ENCODE measurements at regions not wholly inside any gene's neighbourhood (a gene's known extent, or its start where the extent isn't known, plus 50 kb on each side); places are given as distances from the start of the nearest gene placed in this dataset.
A peak's percentile ranks its signal among the peaks of the same experiment; 100 is the strongest.

- Histone ChIP-seq H3K27me3 (ENCODE audit: insufficient read depth, low read length, poor library complexity, severe bottlenecking) (no peaks in the 10 kb centered on the region), H3K4me1 (ENCODE audit: insufficient read depth, low read length) (no peaks in the 10 kb centered on the region), H3K9me3 (ENCODE audit: low read length) (no peaks in the 10 kb centered on the region), H3K27ac (ENCODE audit: low read depth, low read length) (no peak overlapping the region), H3K4me3 (ENCODE audit: low read length) (no peak overlapping the region), H3K36me3 (ENCODE audit: insufficient read depth, low read length) (no peaks in the 10 kb centered on the region)
- CTCF ChIA-PET = no interaction called here
- H3K4me1 Mint-ChIP-seq = no peaks in the 10 kb centered on the region
- DNase-seq = peak in 1 of 5 donors; percentile 30
- H3K4me3 Mint-ChIP-seq = no peak overlapping the region
- H3K27me3 Mint-ChIP-seq = peaks cover 0 to 3% of the 10 kb centered on the region in 2 donors
- POLR2A ChIA-PET = no interaction called here
- no peak overlapping the region for H3K27ac Mint-ChIP-seq
- H3K9me3 Mint-ChIP-seq = peaks cover 0 to 8% (median 0%) of the 10 kb centered on the region in 5 donors
- H3K36me3 Mint-ChIP-seq = no peaks in the 10 kb centered on the region
Observed at GRCh38 chr22:48856308-48856615, 971.4 kb downstream of the BRD1 start.

GRCh38 chr22:48855593-48856307, 971.9 kb downstream of the BRD1 start:
- peaks cover 0 to 3% of the 10 kb centered on the region in 2 donors for H3K27me3 Mint-ChIP-seq
- H3K4me1 ChIP-seq (ENCODE audit: insufficient read depth, low read length) = no peaks in the 10 kb centered on the region
- no peak overlapping the region for H3K4me3 Mint-ChIP-seq
- DNase-seq = peak in 1 of 5 donors; percentile 13
- H3K27ac ChIP-seq (ENCODE audit: low read depth, low read length) = no peak overlapping the region
- no peak overlapping the region for H3K4me3 ChIP-seq (ENCODE audit: low read length)
- H3K9me3 Mint-ChIP-seq = peaks cover 0 to 8% (median 0%) of the 10 kb centered on the region in 5 donors
- POLR2A ChIA-PET = no interaction called here
- H3K27ac Mint-ChIP-seq = no peak overlapping the region
- no peaks in the 10 kb centered on the region for H3K4me1 Mint-ChIP-seq
- H3K36me3 Mint-ChIP-seq = no peaks in the 10 kb centered on the region
- H3K36me3 ChIP-seq (ENCODE audit: insufficient read depth, low read length) = no peaks in the 10 kb centered on the region
- H3K27me3 ChIP-seq (ENCODE audit: insufficient read depth, low read length, poor library complexity, severe bottlenecking) = no peaks in the 10 kb centered on the region
- CTCF ChIA-PET = no interaction called here
- H3K9me3 ChIP-seq (ENCODE audit: low read length) = no peaks in the 10 kb centered on the region

- no peak overlapping the region for H3K4me3 ChIP-seq (ENCODE audit: low read length)
- POLR2A ChIA-PET = no interaction called here
- no peaks in the 10 kb centered on the region for H3K4me1 Mint-ChIP-seq
- H3K36me3 ChIP-seq (ENCODE audit: insufficient read depth, low read length) = no peaks in the 10 kb centered on the region
- no peak overlapping the region for H3K4me3 Mint-ChIP-seq
- H3K27ac Mint-ChIP-seq = no peak overlapping the region
- no peak overlapping the region for H3K27ac ChIP-seq (ENCODE audit: low read depth, low read length)
- no peak for DNase-seq
- no peaks in the 10 kb centered on the region for H3K9me3 ChIP-seq (ENCODE audit: low read length)
- no peaks in the 10 kb centered on the region for H3K4me1 ChIP-seq (ENCODE audit: insufficient read depth, low read length)
- CTCF ChIA-PET = no interaction called here
- no peaks in the 10 kb centered on the region for H3K36me3 Mint-ChIP-seq
- peaks cover 0 to 3% of the 10 kb centered on the region in 2 donors for H3K27me3 Mint-ChIP-seq
- H3K27me3 ChIP-seq (ENCODE audit: insufficient read depth, low read length, poor library complexity, severe bottlenecking) = no peaks in the 10 kb centered on the region
- peaks cover 0 to 8% (median 0%) of the 10 kb centered on the region in 5 donors for H3K9me3 Mint-ChIP-seq
Observed at GRCh38 chr22:48855013-48855412, 972.7 kb downstream of the BRD1 start.

- H3K36me3 Mint-ChIP-seq = no peaks in the 10 kb centered on the region
- Histone ChIP-seq H3K27ac (ENCODE audit: low read depth, low read length) (no peak overlapping the region), H3K4me1 (ENCODE audit: insufficient read depth, low read length) (no peaks in the 10 kb centered on the region), H3K4me3 (ENCODE audit: low read length) (no peak overlapping the region), H3K36me3 (ENCODE audit: insufficient read depth, low read length) (no peaks in the 10 kb centered on the region), H3K27me3 (ENCODE audit: insufficient read depth, low read length, poor library complexity, severe bottlenecking) (no peaks in the 10 kb centered on the region), H3K9me3 (ENCODE audit: low read length) (no peaks in the 10 kb centered on the region)
- H3K27me3 Mint-ChIP-seq = peaks cover 0 to 5% of the 10 kb centered on the region in 2 donors
- no peak overlapping the region for H3K27ac Mint-ChIP-seq
- peaks cover 0 to 4% (median 0%) of the 10 kb centered on the region in 5 donors for H3K9me3 Mint-ChIP-seq
- ChIA-PET CTCF (no interaction called here), POLR2A (no interaction called here)
- no peaks in the 10 kb centered on the region for H3K4me1 Mint-ChIP-seq
- no peak overlapping the region for H3K4me3 Mint-ChIP-seq
- DNase-seq = peak in 1 of 5 donors; percentile 27
Observed at GRCh38 chr22:48853627-48854240, 973.9 kb downstream of the BRD1 start.

- H3K27ac Mint-ChIP-seq = no peak overlapping the region
- no peak overlapping the region for H3K27ac ChIP-seq (ENCODE audit: low read depth, low read length)
- H3K4me1 ChIP-seq (ENCODE audit: insufficient read depth, low read length) = no peaks in the 10 kb centered on the region
- H3K27me3 Mint-ChIP-seq = peaks cover 6% of the 10 kb centered on the region in 2 donors
- no peak overlapping the region for H3K4me3 ChIP-seq (ENCODE audit: low read length)
- H3K36me3 Mint-ChIP-seq = no peaks in the 10 kb centered on the region
- no peaks in the 10 kb centered on the region for H3K27me3 ChIP-seq (ENCODE audit: insufficient read depth, low read length, poor library complexity, severe bottlenecking)
- ChIA-PET POLR2A (no interaction called here), CTCF (no interaction called here)
- H3K9me3 ChIP-seq (ENCODE audit: low read length) = no peaks in the 10 kb centered on the region
- H3K4me1 Mint-ChIP-seq = no peaks in the 10 kb centered on the region
- DNase-seq = peak in 1 of 5 donors; percentile 19
- H3K36me3 ChIP-seq (ENCODE audit: insufficient read depth, low read length) = no peaks in the 10 kb centered on the region
- no peak overlapping the region for H3K4me3 Mint-ChIP-seq
- H3K9me3 Mint-ChIP-seq = peaks cover 0 to 4% (median 0%) of the 10 kb centered on the region in 5 donors
Observed at GRCh38 chr22:48851933-48852549, 975.6 kb downstream of the BRD1 start.

- no peak overlapping the region for H3K27ac Mint-ChIP-seq
- CTCF ChIA-PET = no interaction called here
- no peak overlapping the region for H3K27ac ChIP-seq (ENCODE audit: low read depth, low read length)
- peaks cover 6 to 12% of the 10 kb centered on the region in 2 donors for H3K27me3 Mint-ChIP-seq
- no peaks in the 10 kb centered on the region for H3K4me1 ChIP-seq (ENCODE audit: insufficient read depth, low read length)
- no peaks in the 10 kb centered on the region for H3K36me3 Mint-ChIP-seq
- no peak overlapping the region for H3K4me3 Mint-ChIP-seq
- H3K9me3 Mint-ChIP-seq = peaks cover 0 to 4% (median 0%) of the 10 kb centered on the region in 5 donors
- H3K27me3 ChIP-seq (ENCODE audit: insufficient read depth, low read length, poor library complexity, severe bottlenecking) = no peaks in the 10 kb centered on the region
- no peak overlapping the region for H3K4me3 ChIP-seq (ENCODE audit: low read length)
- no peaks in the 10 kb centered on the region for H3K4me1 Mint-ChIP-seq
- no peaks in the 10 kb centered on the region for H3K36me3 ChIP-seq (ENCODE audit: insufficient read depth, low read length)
- POLR2A ChIA-PET = no interaction called here
- H3K9me3 ChIP-seq (ENCODE audit: low read length) = no peaks in the 10 kb centered on the region
- peak in 1 of 5 donors; percentile 12 for DNase-seq
Observed at GRCh38 chr22:48850658-48851287, 976.9 kb downstream of the BRD1 start.

- H3K4me1 Mint-ChIP-seq = no peaks in the 10 kb centered on the region
- Histone ChIP-seq H3K4me1 (ENCODE audit: insufficient read depth, low read length) (no peaks in the 10 kb centered on the region), H3K9me3 (ENCODE audit: low read length) (no peaks in the 10 kb centered on the region), H3K36me3 (ENCODE audit: insufficient read depth, low read length) (no peaks in the 10 kb centered on the region), H3K27ac (ENCODE audit: low read depth, low read length) (no peak overlapping the region), H3K27me3 (ENCODE audit: insufficient read depth, low read length, poor library complexity, severe bottlenecking) (no peaks in the 10 kb centered on the region), H3K4me3 (ENCODE audit: low read length) (no peak overlapping the region)
- no peak overlapping the region for H3K27ac Mint-ChIP-seq
- H3K4me3 Mint-ChIP-seq = no peak overlapping the region
- CTCF ChIA-PET = no interaction called here
- DNase-seq = peak in 1 of 5 donors; percentile 30
- H3K27me3 Mint-ChIP-seq = peaks cover 5 to 13% of the 10 kb centered on the region in 2 donors
- no peaks in the 10 kb centered on the region for H3K36me3 Mint-ChIP-seq
- peaks cover 0 to 4% (median 0%) of the 10 kb centered on the region in 5 donors for H3K9me3 Mint-ChIP-seq
- POLR2A ChIA-PET = no interaction called here
Observed at GRCh38 chr22:48849963-48850657, 977.6 kb downstream of the BRD1 start.

Data from CD8-positive, alpha-beta memory T cell (primary cell).